ENCODE measurements at regions not wholly inside any gene's neighbourhood (a gene's known extent, or its start where the extent isn't known, plus 50 kb on each side); places are given as distances from the start of the nearest gene placed in this dataset.

DNA sequence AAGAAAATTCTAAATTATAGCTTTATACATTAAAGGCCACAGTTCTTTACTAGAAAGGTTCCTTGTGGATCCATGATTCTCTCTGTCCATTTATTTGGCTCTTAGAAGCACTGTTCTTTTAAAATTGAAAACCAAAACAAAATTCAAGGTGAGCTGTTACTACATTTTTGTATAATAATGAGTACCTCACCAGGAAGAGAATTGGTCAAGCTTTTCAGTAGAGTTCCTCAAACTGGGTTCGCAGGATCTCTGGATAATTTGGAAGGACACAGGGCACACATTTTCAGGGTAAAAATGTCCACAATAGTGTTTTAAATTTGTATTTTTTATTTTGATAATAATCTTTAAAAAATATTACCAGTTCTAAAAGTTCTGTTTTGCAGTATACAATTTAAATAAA, 93.0 kb downstream of the PPP1R3A start:
- DNase-seq = no peak

DNA sequence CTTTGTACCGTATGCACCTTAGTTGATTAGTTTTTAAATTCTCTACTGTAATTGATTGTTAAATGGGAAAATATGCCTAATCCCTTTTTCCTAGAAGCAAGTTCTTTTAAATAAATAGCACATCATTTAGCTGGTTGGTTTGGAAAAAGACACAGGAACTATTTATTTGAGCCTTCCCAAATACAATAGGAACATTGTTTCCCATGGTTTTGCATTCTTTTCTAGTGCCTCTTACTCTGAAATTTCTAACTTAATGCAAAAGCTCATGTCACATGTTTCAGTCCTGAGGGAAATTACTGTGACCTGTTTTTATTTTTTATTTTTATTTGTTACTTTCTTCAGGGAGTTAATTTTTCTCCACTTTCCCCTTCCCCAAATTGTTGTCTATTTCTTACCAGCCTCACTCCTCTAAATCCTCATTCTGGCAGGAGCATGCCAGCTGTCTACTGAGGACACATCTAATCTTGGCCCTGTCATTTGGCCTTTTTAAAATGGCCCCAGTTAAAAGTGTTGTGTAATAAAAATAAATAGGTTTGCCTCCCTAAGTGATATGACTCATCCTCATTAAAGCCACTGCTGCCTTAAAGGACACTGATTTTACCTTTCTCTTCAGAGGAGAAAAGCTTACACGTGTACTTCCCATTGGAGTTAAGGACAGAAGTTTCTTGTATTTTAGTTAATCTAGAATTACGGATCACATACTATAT, 94.5 kb downstream of the PPP1R3A start:
- peak; percentile 43 for DNase-seq

DNA sequence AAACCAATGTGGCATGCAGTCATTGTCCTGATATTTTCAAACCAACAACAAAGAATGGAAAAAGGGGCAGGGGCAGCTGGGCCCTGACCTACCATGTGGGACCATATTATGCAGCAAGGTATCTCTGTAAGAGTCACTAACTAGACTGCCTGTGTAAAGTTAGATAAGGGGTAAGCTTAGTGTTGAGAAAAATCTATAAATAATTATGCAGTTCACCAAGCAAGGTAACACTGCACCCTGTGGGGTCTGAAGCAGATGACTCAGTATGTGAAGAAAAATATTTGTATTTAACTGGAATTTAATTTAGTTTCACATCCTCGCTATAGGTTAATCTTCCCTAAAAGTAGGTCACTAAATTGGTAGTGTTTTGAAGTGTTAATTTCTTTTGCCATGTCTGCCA, 99.3 kb downstream of the PPP1R3A start:
- no peak for DNase-seq

DNA sequence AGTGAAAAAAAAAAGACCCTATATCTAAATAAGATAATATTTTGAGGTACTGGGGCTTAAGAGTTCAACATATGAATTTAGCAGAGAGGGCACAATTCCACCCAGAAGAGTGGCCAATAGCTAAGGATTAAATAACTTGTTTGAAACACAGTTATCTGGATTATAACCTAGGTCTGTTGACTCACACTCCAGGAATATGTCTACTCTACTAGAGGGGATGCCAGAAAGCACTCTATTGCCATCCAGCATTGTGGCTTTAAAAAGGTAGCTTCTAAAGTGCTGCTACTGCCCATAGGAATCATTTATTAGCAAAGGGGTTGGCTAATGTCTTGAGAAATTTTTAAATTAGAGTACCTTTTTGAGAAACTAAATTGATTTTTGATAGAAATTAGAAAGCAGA, 102.2 kb downstream of the PPP1R3A start:
- DNase-seq = no peak

DNA sequence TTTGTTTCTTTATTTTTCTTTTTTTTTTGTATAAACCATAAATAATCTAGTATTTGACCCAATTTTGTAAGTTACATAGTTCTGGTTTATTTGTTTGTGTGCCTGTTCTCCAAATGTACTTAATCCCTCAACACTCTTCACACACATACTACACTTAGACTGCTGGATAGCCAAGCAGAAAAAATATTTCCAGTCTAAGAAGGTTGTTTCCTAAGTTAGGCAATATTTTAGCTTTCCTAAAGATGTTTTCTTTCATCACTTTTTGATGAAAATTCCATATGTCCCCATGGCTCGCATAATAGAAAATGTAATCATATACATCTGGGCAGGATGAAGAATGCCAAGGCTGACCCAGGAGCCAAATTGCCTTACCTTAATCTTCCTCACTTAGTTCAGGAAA, 105.3 kb downstream of the PPP1R3A start:
- no peak for DNase-seq

DNA sequence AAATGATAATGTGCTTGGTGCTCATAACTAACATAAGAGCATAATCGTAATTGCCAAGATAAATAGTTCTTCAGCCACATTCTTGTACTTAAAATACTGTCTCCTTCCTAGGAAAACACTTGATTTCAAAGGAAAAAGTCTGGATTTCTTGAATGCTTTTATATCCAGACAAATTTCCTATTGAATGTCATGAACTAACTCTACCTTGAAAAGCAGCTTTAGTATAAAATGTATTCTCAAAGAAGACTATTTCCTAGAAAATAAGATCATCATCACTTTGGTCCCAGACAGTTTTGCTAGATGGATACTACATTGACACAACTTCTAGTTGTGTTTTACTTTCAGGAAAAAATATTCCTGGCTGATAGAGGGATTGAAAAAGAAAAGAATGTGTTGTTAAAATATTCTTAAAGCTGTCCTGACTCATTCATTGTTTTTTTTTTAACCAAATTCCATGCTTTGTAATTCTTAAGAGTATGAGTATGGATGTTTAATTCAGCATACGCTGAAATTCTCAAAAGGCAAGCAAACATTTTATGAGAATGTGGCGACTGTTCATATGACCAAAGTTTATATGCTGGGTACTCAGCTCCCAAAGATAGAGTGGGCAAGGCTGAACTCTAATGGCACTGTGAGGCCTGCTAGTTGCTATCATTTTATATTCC, 106.1 kb downstream of the PPP1R3A start:
- DNase-seq = no peak

DNA sequence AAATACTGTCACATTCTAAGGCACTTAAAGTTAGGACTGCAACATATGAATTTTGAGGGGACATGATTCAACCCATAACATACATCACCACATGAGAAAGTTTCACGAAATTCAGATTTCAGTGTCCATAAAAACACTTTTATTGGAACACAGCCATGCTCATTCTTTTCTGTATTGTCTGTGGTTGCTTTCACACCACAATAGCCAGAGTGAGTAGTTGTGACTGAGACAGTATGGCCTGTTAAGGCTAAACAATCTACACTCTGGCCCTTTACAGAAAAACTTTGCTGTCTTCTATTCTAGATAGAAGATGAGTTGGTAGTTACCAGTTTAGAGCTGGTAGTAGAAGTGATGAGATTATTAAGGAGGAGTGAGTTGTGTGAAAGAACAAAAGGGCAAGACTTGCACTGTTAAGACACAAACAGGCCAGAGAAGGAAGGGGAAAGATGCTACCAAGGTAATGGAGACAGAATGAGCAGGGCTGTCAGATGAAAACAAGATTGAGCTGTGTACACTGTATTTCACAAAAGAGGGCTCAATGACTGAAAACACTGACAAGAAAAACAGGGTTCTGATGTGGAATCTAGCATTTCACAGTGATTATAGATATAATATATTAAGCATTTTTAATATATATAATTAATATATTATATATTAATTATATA, 108.6 kb downstream of the PPP1R3A start:
- DNase-seq = no peak

DNA sequence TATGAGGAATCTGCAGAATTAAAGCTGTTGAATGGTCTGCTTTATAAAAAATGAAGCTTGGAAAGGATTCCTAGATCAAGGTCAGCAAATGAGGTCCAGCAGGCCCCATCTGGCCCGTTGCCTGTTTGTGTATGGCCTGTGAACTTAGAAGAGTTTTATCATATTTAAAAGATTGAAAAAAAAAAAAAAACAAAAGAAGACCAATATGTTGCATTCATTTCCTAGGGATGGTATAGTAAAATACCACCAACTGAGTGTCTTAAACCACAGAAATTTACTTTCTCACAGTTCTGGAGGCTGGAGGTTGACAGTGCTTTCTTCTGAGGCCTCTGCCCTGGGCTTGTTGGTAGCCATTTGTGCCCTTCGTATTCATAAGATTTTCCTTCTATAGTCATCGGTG, 109.2 kb downstream of the PPP1R3A start:
- no peak for DNase-seq

DNA sequence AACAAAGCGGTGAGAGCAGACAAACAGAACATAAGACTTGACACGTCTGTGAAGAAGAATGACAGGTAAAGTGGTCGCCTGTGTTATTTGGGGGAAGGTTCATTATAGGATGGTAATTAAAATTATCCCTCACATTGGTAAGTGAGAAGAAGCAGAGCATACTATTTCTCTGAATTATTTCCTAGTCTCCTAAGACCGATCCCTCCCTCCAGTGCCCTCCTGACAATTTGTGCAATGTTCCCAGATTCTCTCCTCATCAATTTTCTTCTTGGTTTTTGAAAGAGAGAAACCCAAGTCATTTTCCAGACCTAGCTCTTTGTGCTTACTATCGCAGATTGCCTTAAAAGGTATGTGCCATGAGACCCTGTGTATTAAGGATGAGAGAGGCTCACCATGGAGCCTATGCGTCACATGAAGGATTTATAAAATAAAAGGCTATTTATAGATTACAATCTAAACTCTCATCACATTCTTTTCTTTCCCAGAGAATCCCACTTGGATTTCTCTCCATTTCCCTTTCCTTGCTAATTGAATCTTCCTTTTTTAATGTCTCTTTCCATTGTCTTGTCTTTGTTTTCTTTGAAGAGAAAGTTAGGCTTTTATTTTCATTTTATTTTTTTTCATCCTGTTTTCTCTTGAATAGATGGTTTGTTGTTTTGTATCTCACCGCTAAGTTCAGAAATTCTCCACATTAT, 112.0 kb downstream of the PPP1R3A start:
- DNase-seq = no peak

DNA sequence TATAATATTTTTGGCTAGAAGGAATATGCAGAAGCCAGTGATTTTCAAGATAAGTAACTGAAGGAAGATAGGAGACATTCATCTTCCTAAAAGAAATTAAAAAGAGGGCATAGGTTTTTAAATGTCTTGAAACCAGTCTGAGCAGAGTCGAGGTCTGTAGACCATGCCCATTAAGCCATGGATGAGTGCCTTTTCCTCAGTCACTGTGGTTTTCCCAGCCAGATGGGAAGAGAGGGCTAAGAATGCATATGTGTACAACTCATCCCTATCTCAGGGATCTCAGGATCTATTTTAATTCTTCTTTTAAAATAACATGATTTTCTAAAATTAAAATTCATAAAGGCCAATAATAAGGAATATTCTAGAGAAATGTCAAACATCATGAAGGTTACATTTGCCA, 112.8 kb downstream of the PPP1R3A start:
- DNase-seq = no peak

DNA sequence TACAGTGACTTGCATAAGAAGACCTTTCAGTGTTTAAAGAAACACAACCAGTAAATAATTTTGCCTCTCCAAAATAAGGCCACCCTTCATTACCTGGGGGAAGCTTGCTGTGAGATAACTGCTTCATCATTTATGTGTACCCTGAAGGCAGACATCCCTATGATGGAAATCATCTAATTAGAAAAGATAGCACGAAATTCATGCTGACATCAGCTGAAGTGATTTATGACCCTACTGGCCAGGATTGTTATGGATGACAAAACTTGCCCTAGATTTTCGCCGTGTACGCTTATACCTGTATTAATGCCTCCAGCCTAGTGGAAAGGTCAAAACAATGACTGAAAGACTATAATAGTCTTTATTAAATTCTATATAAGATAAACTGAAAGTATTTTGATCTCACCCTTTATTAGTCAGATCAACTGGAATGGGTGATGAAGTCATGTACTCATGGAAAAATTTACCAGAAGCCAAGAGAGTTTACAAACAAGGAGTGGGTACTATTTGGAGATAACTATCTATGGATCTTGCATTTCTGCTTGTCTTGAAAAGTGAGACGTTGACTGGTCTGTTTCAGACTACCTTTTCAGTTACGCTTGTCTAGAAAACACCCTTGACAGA, 114.2 kb downstream of the PPP1R3A start:
- no peak for DNase-seq

DNA sequence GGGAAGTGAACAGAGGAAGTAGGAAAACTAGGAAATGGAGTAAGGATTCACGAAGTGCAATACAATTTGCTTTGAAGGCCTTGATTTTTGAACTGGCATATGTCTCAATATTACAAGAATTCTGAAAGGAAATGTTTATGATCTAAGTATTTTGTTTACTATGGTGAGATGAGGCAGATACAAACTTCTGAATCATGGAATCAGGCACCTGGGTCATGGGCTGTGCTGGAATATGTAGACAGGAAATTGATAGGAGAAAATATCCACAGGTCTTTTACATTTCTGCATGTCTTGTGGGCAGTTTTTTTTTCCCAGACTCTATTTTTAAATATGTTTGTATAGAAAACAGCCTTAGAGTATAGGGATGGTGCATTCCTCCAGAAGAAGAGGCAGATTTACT, 117.1 kb downstream of the PPP1R3A start:
- DNase-seq = no peak

DNA sequence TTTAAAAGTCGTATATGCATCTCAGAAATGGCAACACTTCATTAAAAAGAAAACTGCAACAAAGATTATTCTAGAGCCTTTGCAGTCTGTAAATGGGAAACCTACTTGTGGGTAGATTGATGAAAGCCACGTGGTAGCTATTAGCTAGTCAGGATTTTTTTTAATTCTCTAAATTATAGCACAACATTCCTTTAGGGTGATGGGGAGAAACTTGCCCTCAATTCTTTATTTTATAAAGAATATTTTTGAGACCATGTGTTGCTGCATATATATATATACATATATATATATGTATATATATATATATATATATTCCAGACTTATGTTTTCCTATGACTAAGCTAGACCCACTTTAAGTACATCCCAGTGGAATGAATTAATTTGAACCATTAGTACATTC, 118.0 kb downstream of the PPP1R3A start:
- no peak for DNase-seq

DNA sequence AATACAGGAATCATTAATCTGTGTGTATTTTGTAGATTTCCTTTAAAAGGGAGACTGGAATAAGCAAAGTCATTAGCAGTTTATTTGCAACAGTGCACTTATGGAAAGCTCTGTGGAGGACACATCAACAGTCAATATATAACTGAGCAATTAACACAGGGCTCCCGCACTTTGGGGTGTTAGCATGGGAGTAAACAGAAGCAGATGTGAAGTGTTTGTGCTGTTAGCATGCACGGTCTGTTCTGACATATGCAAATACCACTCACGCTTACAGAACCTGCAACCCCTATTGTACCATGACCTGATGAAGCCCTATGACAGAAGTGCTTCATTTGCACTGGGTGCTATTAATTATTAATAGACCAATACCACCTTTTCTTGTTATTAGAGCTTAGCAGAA, 118.9 kb downstream of the PPP1R3A start:
- DNase-seq = no peak

DNA sequence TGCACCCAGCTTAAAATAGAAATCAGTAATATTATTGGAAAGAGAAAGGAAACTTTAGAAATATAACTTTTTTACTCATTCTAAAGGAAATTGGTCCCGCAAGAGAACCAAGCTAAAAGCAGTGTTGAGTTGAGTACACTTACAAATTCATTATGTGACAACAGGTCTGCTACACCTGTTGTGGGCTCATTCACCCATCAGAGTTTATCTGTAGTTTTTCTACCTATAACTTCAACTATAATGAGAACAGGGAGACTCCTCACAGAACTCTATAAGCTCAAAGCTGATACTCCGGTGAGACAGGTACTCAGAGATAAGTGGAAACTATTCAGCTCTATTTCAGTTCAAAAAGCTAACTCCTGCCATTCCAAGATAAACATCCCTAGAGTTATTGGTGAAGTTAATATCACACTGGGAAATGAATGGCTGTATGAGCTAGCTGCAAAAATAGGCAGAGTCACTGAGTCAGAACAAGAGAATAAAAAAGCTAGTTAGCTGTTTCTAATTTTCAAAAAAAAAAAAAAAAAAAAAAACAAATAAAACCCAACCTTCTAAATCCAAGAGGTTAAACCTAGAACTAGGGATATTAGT, 121.3 kb downstream of the PPP1R3A start:
- no peak for DNase-seq

DNA sequence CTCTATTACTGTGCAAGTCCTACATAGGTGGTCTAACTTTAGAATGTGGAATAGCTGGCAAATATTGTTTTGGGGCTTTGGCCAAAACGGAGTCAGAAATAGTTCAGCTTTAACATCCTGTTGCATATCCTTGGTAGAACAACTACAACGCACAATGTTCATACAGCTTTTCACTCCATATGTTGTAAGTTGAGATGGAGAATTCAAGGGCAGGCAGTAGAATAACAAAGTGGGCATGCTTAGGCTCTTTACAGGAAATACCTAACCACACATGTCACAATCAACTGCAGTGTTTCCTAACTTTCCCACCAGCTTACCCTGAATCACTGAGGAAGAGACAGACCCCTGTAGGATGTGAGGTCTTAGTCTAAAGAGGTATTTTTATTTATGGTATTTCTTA, 122.3 kb downstream of the PPP1R3A start:
- peak; percentile 30 for DNase-seq

DNA sequence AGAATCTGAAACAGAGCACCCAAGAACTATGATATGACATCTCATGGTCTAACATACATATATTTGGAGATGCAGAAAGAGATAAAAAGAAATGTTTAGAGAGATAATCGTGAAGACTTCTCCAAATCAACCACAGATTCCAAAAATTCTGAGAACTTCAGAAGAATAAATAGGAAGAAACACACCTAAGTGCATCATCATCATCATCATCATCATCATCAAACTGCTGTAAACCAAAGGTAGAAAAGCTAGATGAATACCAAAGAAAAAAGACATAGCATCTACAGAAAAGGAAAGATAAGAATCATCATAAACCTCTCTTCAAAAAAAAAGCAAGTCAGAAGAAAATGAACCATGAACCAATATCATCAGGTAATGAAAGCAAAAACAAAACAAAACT, 124.2 kb downstream of the PPP1R3A start:
- no peak for DNase-seq

DNA sequence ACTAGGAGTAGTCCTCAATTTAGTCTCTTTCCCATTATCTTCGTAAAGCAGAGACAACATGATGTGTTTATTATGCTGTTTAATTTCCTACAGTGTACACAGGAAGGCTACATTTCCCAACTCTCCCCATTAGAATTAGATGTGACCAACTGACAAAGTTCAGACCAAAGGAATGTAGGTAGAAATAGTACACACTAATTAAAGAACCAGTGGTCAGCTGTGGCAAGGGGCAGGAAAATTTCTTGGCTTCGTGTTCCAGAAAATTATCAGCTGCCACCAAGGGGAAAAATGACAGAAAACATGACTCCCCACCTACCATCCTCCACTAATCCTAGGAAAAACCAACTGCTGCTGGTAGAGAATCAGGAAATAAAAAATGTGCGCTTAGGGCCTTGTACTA, 125.6 kb downstream of the PPP1R3A start:
- DNase-seq = no peak

DNA sequence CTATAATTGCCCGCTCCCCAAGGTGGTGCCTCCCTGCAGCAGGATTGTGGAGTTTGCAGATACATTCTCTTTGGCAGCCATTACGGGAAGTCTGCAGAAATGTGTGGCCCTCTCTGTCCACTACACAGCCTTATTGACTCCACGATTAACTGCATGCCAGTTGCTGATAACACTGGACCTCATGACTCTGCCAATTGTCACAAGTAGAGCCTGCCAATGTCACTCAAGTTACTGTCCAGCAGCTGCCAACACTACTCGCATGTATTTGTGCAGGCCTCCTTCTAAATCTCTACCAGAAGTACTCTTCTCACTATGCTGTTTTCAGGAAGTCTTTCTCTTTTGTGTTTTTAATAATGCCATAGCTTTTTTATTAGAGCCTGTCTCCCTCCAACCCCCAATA, 128.8 kb downstream of the PPP1R3A start:
- no peak for DNase-seq

DNA sequence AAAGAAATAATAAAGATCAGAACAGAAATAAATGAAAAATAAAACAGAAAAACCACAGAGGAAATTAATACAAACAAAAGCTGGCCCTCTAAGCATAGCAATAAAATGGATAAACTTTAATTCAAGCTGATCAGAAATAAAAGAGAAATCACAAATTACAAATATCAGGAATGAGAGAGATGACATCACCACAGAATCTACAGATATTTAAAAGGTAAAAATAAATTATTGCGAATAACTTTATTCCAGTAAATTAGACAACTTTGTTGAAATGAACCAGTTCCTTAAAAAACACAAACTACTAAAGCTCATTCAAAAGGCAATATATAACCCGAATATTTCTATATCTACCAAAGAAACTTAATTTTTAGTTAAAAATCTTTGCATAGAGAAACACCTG, 131.7 kb downstream of the PPP1R3A start:
- DNase-seq = no peak

DNA sequence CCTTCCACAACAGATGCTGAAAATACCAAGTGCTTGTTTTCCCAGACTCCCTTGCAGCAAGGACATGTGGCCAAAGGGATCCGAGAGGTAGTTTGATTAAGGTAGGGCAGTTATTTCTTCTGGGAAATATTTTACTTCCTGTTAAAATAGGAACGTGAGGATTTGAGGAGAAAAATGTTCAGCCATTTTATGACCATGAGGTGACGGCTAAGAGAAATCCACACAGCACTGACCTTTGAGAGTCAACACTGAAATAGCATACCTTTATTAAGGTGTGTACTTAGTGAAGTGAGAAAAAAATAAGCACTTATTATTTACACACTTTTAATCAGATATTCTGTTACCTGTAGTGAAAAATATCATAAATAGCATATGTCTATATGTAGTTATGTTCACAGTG, 133.9 kb downstream of the PPP1R3A start:
- no peak for DNase-seq

DNA sequence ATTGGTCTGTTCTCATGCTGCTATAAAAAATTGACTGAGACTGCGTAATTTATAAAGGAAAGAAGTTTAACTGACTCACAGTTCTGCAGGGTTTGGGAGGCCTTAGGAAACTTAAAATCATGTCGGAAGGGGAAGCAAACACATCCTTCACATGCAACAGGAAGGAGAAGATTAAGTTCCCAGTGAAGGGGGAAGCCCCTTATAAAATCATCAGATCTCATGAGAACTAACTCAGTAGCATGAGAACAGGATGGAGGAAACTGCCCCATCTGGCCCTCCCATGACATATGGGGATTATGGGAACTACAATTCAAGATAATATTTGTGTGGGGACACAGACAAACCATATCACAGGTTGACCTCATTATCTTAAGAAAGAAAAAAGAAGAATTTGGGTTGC, 134.5 kb downstream of the PPP1R3A start:
- DNase-seq = no peak

Data from tongue (tissue), 1 donor.